ENCODE measurements at regions not wholly inside any gene's neighbourhood (a gene's known extent, or its start where the extent isn't known, plus 50 kb on each side); places are given as distances from the start of the nearest gene placed in this dataset.

- H3K4me3 ChIP-seq (ENCODE audit: low read length) = no peak overlapping the region
- no peak overlapping the region for H3K56ac ChIP-seq (ENCODE audit: low read length)
- H3K36me3 ChIP-seq (ENCODE audit: control insufficient read depth, insufficient read depth, low read length) = no peaks in the 10 kb centered on the region
- no peak overlapping the region for H3K18ac ChIP-seq (ENCODE audit: low read length)
- no peak overlapping the region for H3K27ac ChIP-seq (ENCODE audit: low read depth, low read length)
- no peak overlapping the region for H3K4ac ChIP-seq (ENCODE audit: low read depth, low read length)
- peaks cover 4% of the 10 kb centered on the region for H3K4me1 ChIP-seq (ENCODE audit: control insufficient read depth, low read depth, low read length)
- no peaks in the 10 kb centered on the region for H3K27me3 ChIP-seq (ENCODE audit: insufficient read depth, low read length, poor library complexity)
- H4K8ac ChIP-seq (ENCODE audit: low read depth, low read length) = no peak overlapping the region
- no peak overlapping the region for H3K23ac ChIP-seq (ENCODE audit: low read length)
- no peaks in the 10 kb centered on the region for H3K79me1 ChIP-seq (ENCODE audit: low read length)
- WGBS (ENCODE audit: extremely low coverage, insufficient coverage, low lambda C conversion rate) = no CpG with 5 or more reads among the region's 1 CpG
- H3K79me2 ChIP-seq (ENCODE audit: control insufficient read depth, insufficient read depth, low read length) = no peaks in the 10 kb centered on the region
- no peak for DNase-seq
- no peak overlapping the region for H2BK5ac ChIP-seq (ENCODE audit: low read length)
- H4K5ac ChIP-seq (ENCODE audit: low read length) = no peak overlapping the region
- H2BK15ac ChIP-seq (replicated peaks; ENCODE audit: low read depth) = no peak overlapping the region
- H3K9ac ChIP-seq (ENCODE audit: low read length) = no peak overlapping the region
- no peak overlapping the region for H3K4me2 ChIP-seq (ENCODE audit: low read length)
- no peak overlapping the region for H2AK5ac ChIP-seq (ENCODE audit: low read length)
- no peak overlapping the region for H2BK120ac ChIP-seq (ENCODE audit: low read depth, low read length)
Observed at GRCh38 chr5:93674866-93675459, 66.4 kb downstream of the POU5F2 start.

- Histone ChIP-seq H4K5ac (ENCODE audit: low read length) (no peak overlapping the region), H2BK15ac (replicated peaks; ENCODE audit: low read depth) (no peak overlapping the region), H3K4me3 (ENCODE audit: low read length) (no peak overlapping the region), H3K36me3 (ENCODE audit: control insufficient read depth, insufficient read depth, low read length) (no peaks in the 10 kb centered on the region), H3K23ac (ENCODE audit: low read length) (no peak overlapping the region), H3K4me2 (ENCODE audit: low read length) (no peak overlapping the region), H3K9ac (ENCODE audit: low read length) (no peak overlapping the region), H3K4ac (ENCODE audit: low read depth, low read length) (no peak overlapping the region), H3K27ac (ENCODE audit: low read depth, low read length) (no peak overlapping the region), H3K4me1 (ENCODE audit: control insufficient read depth, low read depth, low read length) (peaks cover 4% of the 10 kb centered on the region), H3K79me1 (ENCODE audit: low read length) (no peaks in the 10 kb centered on the region), H4K8ac (ENCODE audit: low read depth, low read length) (no peak overlapping the region), H3K27me3 (ENCODE audit: insufficient read depth, low read length, poor library complexity) (no peaks in the 10 kb centered on the region), H3K79me2 (ENCODE audit: control insufficient read depth, insufficient read depth, low read length) (no peaks in the 10 kb centered on the region), H3K18ac (ENCODE audit: low read length) (no peak overlapping the region), H3K56ac (ENCODE audit: low read length) (no peak overlapping the region), H2BK5ac (ENCODE audit: low read length) (no peak overlapping the region), H2AK5ac (ENCODE audit: low read length) (no peak overlapping the region), H2BK120ac (ENCODE audit: low read depth, low read length) (no peak overlapping the region)
- no CpG with 5 or more reads among the region's 5 CpGs for WGBS (ENCODE audit: extremely low coverage, insufficient coverage, low lambda C conversion rate)
- DNase-seq = peak; percentile 48
Observed at GRCh38 chr5:93674138-93674537, 67.3 kb downstream of the POU5F2 start.

GRCh38 chr5:93673316-93673954, 68.0 kb downstream of the POU5F2 start:
- Histone ChIP-seq H3K23ac (ENCODE audit: low read length) (no peak overlapping the region), H3K27me3 (ENCODE audit: insufficient read depth, low read length, poor library complexity) (no peaks in the 10 kb centered on the region), H3K9ac (ENCODE audit: low read length) (no peak overlapping the region), H2BK15ac (replicated peaks; ENCODE audit: low read depth) (no peak overlapping the region), H3K4me2 (ENCODE audit: low read length) (no peak overlapping the region), H3K79me1 (ENCODE audit: low read length) (no peaks in the 10 kb centered on the region), H3K4me1 (ENCODE audit: control insufficient read depth, low read depth, low read length) (peaks cover 4% of the 10 kb centered on the region), H3K56ac (ENCODE audit: low read length) (no peak overlapping the region), H2BK120ac (ENCODE audit: low read depth, low read length) (no peak overlapping the region), H3K79me2 (ENCODE audit: control insufficient read depth, insufficient read depth, low read length) (no peaks in the 10 kb centered on the region), H2BK5ac (ENCODE audit: low read length) (no peak overlapping the region), H4K5ac (ENCODE audit: low read length) (no peak overlapping the region), H3K27ac (ENCODE audit: low read depth, low read length) (no peak overlapping the region), H2AK5ac (ENCODE audit: low read length) (no peak overlapping the region), H3K36me3 (ENCODE audit: control insufficient read depth, insufficient read depth, low read length) (no peaks in the 10 kb centered on the region), H4K8ac (ENCODE audit: low read depth, low read length) (no peak overlapping the region), H3K4me3 (ENCODE audit: low read length) (no peak overlapping the region), H3K18ac (ENCODE audit: low read length) (no peak overlapping the region), H3K4ac (ENCODE audit: low read depth, low read length) (no peak overlapping the region)
- DNase-seq = no peak
- WGBS (ENCODE audit: extremely low coverage, insufficient coverage, low lambda C conversion rate) = no CpG with 5 or more reads among the region's 4 CpGs

- Histone ChIP-seq H3K4me2 (ENCODE audit: low read length) (no peak overlapping the region), H3K4me3 (ENCODE audit: low read length) (no peak overlapping the region), H3K79me1 (ENCODE audit: low read length) (no peaks in the 10 kb centered on the region), H3K23ac (ENCODE audit: low read length) (no peak overlapping the region), H2BK120ac (ENCODE audit: low read depth, low read length) (no peak overlapping the region), H3K9ac (ENCODE audit: low read length) (no peak overlapping the region), H3K36me3 (ENCODE audit: control insufficient read depth, insufficient read depth, low read length) (no peaks in the 10 kb centered on the region), H3K27ac (ENCODE audit: low read depth, low read length) (no peak overlapping the region), H2BK5ac (ENCODE audit: low read length) (no peak overlapping the region), H3K4ac (ENCODE audit: low read depth, low read length) (no peak overlapping the region), H2AK5ac (ENCODE audit: low read length) (no peak overlapping the region), H3K56ac (ENCODE audit: low read length) (no peak overlapping the region), H2BK15ac (replicated peaks; ENCODE audit: low read depth) (no peak overlapping the region), H3K18ac (ENCODE audit: low read length) (no peak overlapping the region), H3K79me2 (ENCODE audit: control insufficient read depth, insufficient read depth, low read length) (no peaks in the 10 kb centered on the region), H3K4me1 (ENCODE audit: control insufficient read depth, low read depth, low read length) (no peaks in the 10 kb centered on the region), H4K8ac (ENCODE audit: low read depth, low read length) (no peak overlapping the region), H4K5ac (ENCODE audit: low read length) (no peak overlapping the region), H3K27me3 (ENCODE audit: insufficient read depth, low read length, poor library complexity) (no peaks in the 10 kb centered on the region)
- WGBS (ENCODE audit: extremely low coverage, insufficient coverage, low lambda C conversion rate) = no CpG with 5 or more reads among the region's 7 CpGs
- no peak for DNase-seq
Observed at GRCh38 chr5:93665648-93666047, 75.8 kb downstream of the POU5F2 start.

- no peak overlapping the region for H3K23ac ChIP-seq (ENCODE audit: low read length)
Observed at GRCh38 chr5:93660677-93661076, 77.7 kb downstream of the NR2F1 start.

GRCh38 chr5:93658044-93658443, 75.0 kb downstream of the NR2F1 start:
- Histone ChIP-seq H3K4me3 (ENCODE audit: low read length) (no peak overlapping the region), H3K79me2 (ENCODE audit: control insufficient read depth, insufficient read depth, low read length) (no peaks in the 10 kb centered on the region), H2BK120ac (ENCODE audit: low read depth, low read length) (no peak overlapping the region), H2BK15ac (replicated peaks; ENCODE audit: low read depth) (no peak overlapping the region), H3K9ac (ENCODE audit: low read length) (no peak overlapping the region), H3K18ac (ENCODE audit: low read length) (no peak overlapping the region), H4K8ac (ENCODE audit: low read depth, low read length) (no peak overlapping the region), H3K4me2 (ENCODE audit: low read length) (no peak overlapping the region), H3K4ac (ENCODE audit: low read depth, low read length) (no peak overlapping the region), H2AK5ac (ENCODE audit: low read length) (no peak overlapping the region), H3K56ac (ENCODE audit: low read length) (no peak overlapping the region), H3K79me1 (ENCODE audit: low read length) (no peaks in the 10 kb centered on the region), H2BK5ac (ENCODE audit: low read length) (no peak overlapping the region), H4K5ac (ENCODE audit: low read length) (no peak overlapping the region), H3K23ac (ENCODE audit: low read length) (no peak overlapping the region), H3K27me3 (ENCODE audit: insufficient read depth, low read length, poor library complexity) (no peaks in the 10 kb centered on the region), H3K27ac (ENCODE audit: low read depth, low read length) (no peak overlapping the region), H3K4me1 (ENCODE audit: control insufficient read depth, low read depth, low read length) (no peaks in the 10 kb centered on the region), H3K36me3 (ENCODE audit: control insufficient read depth, insufficient read depth, low read length) (no peaks in the 10 kb centered on the region)
- DNase-seq = no peak

More at GRCh38 chr5:93660677-93661076, 77.7 kb downstream of the NR2F1 start:
- Histone ChIP-seq H3K9ac (ENCODE audit: low read length) (no peak overlapping the region), H3K18ac (ENCODE audit: low read length) (no peak overlapping the region), H3K79me2 (ENCODE audit: control insufficient read depth, insufficient read depth, low read length) (no peaks in the 10 kb centered on the region), H3K56ac (ENCODE audit: low read length) (no peak overlapping the region), H3K27ac (ENCODE audit: low read depth, low read length) (no peak overlapping the region), H3K27me3 (ENCODE audit: insufficient read depth, low read length, poor library complexity) (no peaks in the 10 kb centered on the region), H3K4ac (ENCODE audit: low read depth, low read length) (no peak overlapping the region), H4K8ac (ENCODE audit: low read depth, low read length) (no peak overlapping the region), H3K4me3 (ENCODE audit: low read length) (no peak overlapping the region), H2BK5ac (ENCODE audit: low read length) (no peak overlapping the region), H3K4me1 (ENCODE audit: control insufficient read depth, low read depth, low read length) (no peaks in the 10 kb centered on the region), H4K5ac (ENCODE audit: low read length) (no peak overlapping the region), H2AK5ac (ENCODE audit: low read length) (no peak overlapping the region), H3K79me1 (ENCODE audit: low read length) (no peaks in the 10 kb centered on the region), H2BK15ac (replicated peaks; ENCODE audit: low read depth) (no peak overlapping the region), H2BK120ac (ENCODE audit: low read depth, low read length) (no peak overlapping the region), H3K36me3 (ENCODE audit: control insufficient read depth, insufficient read depth, low read length) (no peaks in the 10 kb centered on the region), H3K4me2 (ENCODE audit: low read length) (no peak overlapping the region)
- no peak for DNase-seq
- WGBS (ENCODE audit: extremely low coverage, insufficient coverage, low lambda C conversion rate) = no CpG with 5 or more reads among the region's 1 CpG

Measured in mesendoderm (in vitro differentiated cells).